ENCODE measurements at regions not wholly inside any gene's neighbourhood (a gene's known extent, or its start where the extent isn't known, plus 50 kb on each side); places are given as distances from the start of the nearest gene placed in this dataset.

DNA sequence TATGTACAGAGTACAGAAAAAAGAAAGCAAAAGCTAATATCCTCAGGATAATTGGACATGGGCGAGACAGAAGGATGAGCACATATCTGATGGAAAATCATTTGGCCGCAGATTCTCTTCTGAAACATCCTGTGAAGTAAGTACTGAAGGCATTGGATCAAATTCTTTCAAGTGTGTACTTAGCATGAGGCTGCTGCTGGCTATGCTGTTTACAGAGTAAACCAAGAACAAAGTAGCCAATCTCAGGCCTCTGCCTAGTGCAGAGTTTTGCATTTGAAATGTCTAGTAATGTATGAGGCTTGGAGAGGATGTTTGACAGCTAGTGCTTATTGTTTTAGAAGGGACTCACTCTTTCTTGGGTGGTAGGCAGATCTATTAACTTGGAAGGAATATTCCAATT is 128.5 kb downstream of the MAGEC2 start:
- TF ChIP-seq, protein P1, sequence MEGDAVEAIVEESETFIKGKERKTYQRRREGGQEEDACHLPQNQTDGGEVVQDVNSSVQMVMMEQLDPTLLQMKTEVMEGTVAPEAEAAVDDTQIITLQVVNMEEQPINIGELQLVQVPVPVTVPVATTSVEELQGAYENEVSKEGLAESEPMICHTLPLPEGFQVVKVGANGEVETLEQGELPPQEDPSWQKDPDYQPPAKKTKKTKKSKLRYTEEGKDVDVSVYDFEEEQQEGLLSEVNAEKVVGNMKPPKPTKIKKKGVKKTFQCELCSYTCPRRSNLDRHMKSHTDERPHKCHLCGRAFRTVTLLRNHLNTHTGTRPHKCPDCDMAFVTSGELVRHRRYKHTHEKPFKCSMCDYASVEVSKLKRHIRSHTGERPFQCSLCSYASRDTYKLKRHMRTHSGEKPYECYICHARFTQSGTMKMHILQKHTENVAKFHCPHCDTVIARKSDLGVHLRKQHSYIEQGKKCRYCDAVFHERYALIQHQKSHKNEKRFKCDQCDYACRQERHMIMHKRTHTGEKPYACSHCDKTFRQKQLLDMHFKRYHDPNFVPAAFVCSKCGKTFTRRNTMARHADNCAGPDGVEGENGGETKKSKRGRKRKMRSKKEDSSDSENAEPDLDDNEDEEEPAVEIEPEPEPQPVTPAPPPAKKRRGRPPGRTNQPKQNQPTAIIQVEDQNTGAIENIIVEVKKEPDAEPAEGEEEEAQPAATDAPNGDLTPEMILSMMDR (IDR thresholded peaks at IDR 0.05): no peak
- TF ChIP-seq POLR2AphosphoS5 (IDR thresholded peaks at IDR 0.05) (no peak), POLR2A (IDR thresholded peaks at IDR 0.05) (no peak)
